H9 (cell line): ENCODE measurements at regions not wholly inside any gene's neighbourhood (a gene's known extent, or its start where the extent isn't known, plus 50 kb on each side); places are given as distances from the start of the nearest gene placed in this dataset.

Experiments
- DNase-seq: peaks from one replicate; pipeline ENCODE4 v3.0.0-alpha.2; 2017
- H2AFZ ChIP-seq: one replicate; pipeline ENCODE4 v1.6.1; 2013; ENCODE audit warnings: mild to moderate bottlenecking, low read length, control low read depth, moderate library complexity
- H2AK5ac ChIP-seq: 2 replicates; pipeline ENCODE4 v1.6.1; 2013; ENCODE audit warnings: low read length, control low read depth, mixed read lengths; ENCODE audit not compliant: insufficient read length
- H2BK120ac ChIP-seq: one replicate; pipeline ENCODE4 v1.6.1; 2013; ENCODE audit warnings: low read depth, mild to moderate bottlenecking, low read length, control low read depth, inconsistent platforms; ENCODE audit not compliant: poor library complexity, severe bottlenecking
- H2BK12ac ChIP-seq: 2 replicates; pipeline ENCODE4 v1.6.1; 2013; ENCODE audit warnings: low read length, control low read depth, mixed read lengths, low read depth; ENCODE audit not compliant: insufficient read length
- H2BK15ac ChIP-seq: 2 replicates; pipeline ENCODE4 v1.6.1; 2013; ENCODE audit warnings: low read depth, low read length, control low read depth
- H2BK20ac ChIP-seq: one replicate; pipeline ENCODE4 v1.6.1; 2013; ENCODE audit warnings: low read depth, mild to moderate bottlenecking, low read length, control low read depth, inconsistent platforms; ENCODE audit not compliant: poor library complexity, severe bottlenecking
- H2BK5ac ChIP-seq: 2 replicates; pipeline ENCODE4 v1.6.1; 2013; ENCODE audit warnings: low read length, control low read depth, mixed read lengths; ENCODE audit not compliant: insufficient read length
- H3K14ac ChIP-seq: 2 replicates; pipeline ENCODE4 v1.6.1; 2013; ENCODE audit warnings: low read length, control low read depth; ENCODE audit not compliant: insufficient read depth
- H3K18ac ChIP-seq: 2 replicates; pipeline ENCODE4 v1.6.1; 2013; ENCODE audit warnings: low read depth, mild to moderate bottlenecking, mixed read lengths, low read length, control low read depth; ENCODE audit not compliant: insufficient read length
- H3K23ac ChIP-seq: 2 replicates; pipeline ENCODE4 v1.6.1; 2013; ENCODE audit warnings: low read length, control low read depth, mixed read lengths, low read depth; ENCODE audit not compliant: insufficient read length
- H3K23me2 ChIP-seq: 2 replicates; pipeline ENCODE4 v1.6.1; 2013; ENCODE audit warnings: low read depth, mild to moderate bottlenecking, mixed read lengths, low read length, control low read depth; ENCODE audit not compliant: insufficient read length, poor library complexity, severe bottlenecking
- H3K27ac ChIP-seq: 2 replicates; pipeline ENCODE4 v1.5.1; 2013; ENCODE audit warnings: low read length, control low read depth, mixed read lengths, low read depth; ENCODE audit not compliant: insufficient read length
- H3K27me3 ChIP-seq: 2 replicates; pipeline ENCODE4 v1.6.1; 2013; ENCODE audit warnings: low read length, control low read depth, inconsistent platforms; ENCODE audit not compliant: insufficient read depth
- H3K4ac ChIP-seq: 2 replicates; pipeline ENCODE4 v1.6.1; 2013; ENCODE audit warnings: low read depth, mild to moderate bottlenecking, control low read depth, inconsistent platforms, low read length, moderate library complexity
- H3K4me1 ChIP-seq: 2 replicates; pipeline ENCODE4 v1.6.1; 2013; ENCODE audit warnings: low read length, control low read depth, inconsistent platforms; ENCODE audit not compliant: insufficient read depth
- H3K4me2 ChIP-seq: 2 replicates; pipeline ENCODE4 v1.6.1; 2013; ENCODE audit warnings: low read length, control low read depth, mixed read lengths; ENCODE audit not compliant: insufficient read length, insufficient read depth
- H3K56ac ChIP-seq: 2 replicates; pipeline ENCODE4 v1.6.1; 2013; ENCODE audit warnings: low read depth, mild to moderate bottlenecking, mixed read lengths, low read length, control low read depth; ENCODE audit not compliant: insufficient read length
- H3K79me1 ChIP-seq: 2 replicates; pipeline ENCODE4 v1.6.1; 2013; ENCODE audit warnings: low read depth, mild to moderate bottlenecking, moderate library complexity, low read length, control low read depth, inconsistent platforms; ENCODE audit not compliant: insufficient read depth, poor library complexity, severe bottlenecking
- H3K79me2 ChIP-seq: 2 replicates; pipeline ENCODE4 v1.6.1; 2013; ENCODE audit warnings: low read length, control low read depth, inconsistent platforms; ENCODE audit not compliant: insufficient read depth
- H3K9ac ChIP-seq: 2 replicates; pipeline ENCODE4 v1.6.1; 2013; ENCODE audit warnings: low read length, control low read depth, mixed read lengths; ENCODE audit not compliant: insufficient read length; ENCODE audit errors: extremely low read depth
- H3K9me3 ChIP-seq: one replicate; pipeline ENCODE4 v1.6.1; 2013; ENCODE audit warnings: low read depth, low read length, inconsistent platforms; ENCODE audit not compliant: control insufficient read depth
- H3T11ph ChIP-seq: one replicate; pipeline ENCODE4 v1.6.1; 2013; ENCODE audit warnings: mild to moderate bottlenecking, low read length, control low read depth, inconsistent platforms
- H4K20me1 ChIP-seq: one replicate; pipeline ENCODE4 v1.6.1; 2013; ENCODE audit not compliant: control insufficient read depth, insufficient read length, insufficient read depth
- H4K5ac ChIP-seq: 2 replicates; pipeline ENCODE4 v1.6.1; 2013; ENCODE audit warnings: low read depth, mild to moderate bottlenecking, mixed read lengths, low read length, control low read depth; ENCODE audit not compliant: insufficient read length
- H4K8ac ChIP-seq: replicated peaks from 2 replicates; pipeline ENCODE4 v1.6.1; 2013; ENCODE audit warnings: low read length, control low read depth, mixed read lengths, low read depth; ENCODE audit not compliant: insufficient read length
- H4K91ac ChIP-seq: 2 replicates; pipeline ENCODE4 v1.6.1; 2013; ENCODE audit warnings: low read depth, mild to moderate bottlenecking, moderate library complexity, mixed read lengths, low read length, control low read depth; ENCODE audit not compliant: insufficient read length
- H3K27ac Mint-ChIP-seq, 3 experiments: 2 replicates in 2 of 3; 3 replicates in 1 of 3; pipeline ENCODE4 v1.8.0; 2020 to 2021; ENCODE audit warnings: mixed read lengths in 3 of 3, mild to moderate bottlenecking in 1 of 3, moderate library complexity in 1 of 3
- H3K27me3 Mint-ChIP-seq: 2 replicates; pipeline ENCODE4 v1.8.0; 2021; ENCODE audit warnings: low read depth, mild to moderate bottlenecking, moderate library complexity, mixed read lengths
- H3K36me3 Mint-ChIP-seq, 3 experiments: 2 replicates in 2 of 3; 3 replicates in 1 of 3; pipeline ENCODE4 v1.8.0; 2020 to 2021; ENCODE audit warnings: low read depth in 3 of 3, mixed read lengths in 3 of 3; ENCODE audit not compliant: insufficient read depth in 1 of 3
- H3K4me1 Mint-ChIP-seq, 2 experiments: 2 replicates each; pipeline ENCODE4 v1.8.0; 2020; ENCODE audit warnings: mixed read lengths in 2 of 2
- H3K4me3 Mint-ChIP-seq, 2 experiments: 2 replicates in 1 of 2; 3 replicates in 1 of 2; pipeline ENCODE4 v1.8.0; 2020 to 2021; ENCODE audit warnings: mild to moderate bottlenecking in 2 of 2, mixed read lengths in 2 of 2, moderate library complexity in 1 of 2
- H3K9me3 Mint-ChIP-seq, 2 experiments: 2 replicates in 1 of 2; 3 replicates in 1 of 2; pipeline ENCODE4 v1.8.0; 2020; ENCODE audit warnings: mild to moderate bottlenecking in 2 of 2, mixed read lengths in 2 of 2, moderate library complexity in 1 of 2
- WGBS: extraction: QIAGEN DNeasy Blood & Tissue Kit; methylation state at CpG from one replicate; pipeline ENCODE4 v1.1.7; 2013; ENCODE audit warnings: missing lambda C conversion rate, low lambda C conversion rate, mixed read lengths; ENCODE audit not compliant: insufficient read length; ENCODE audit errors: extremely low coverage; 5-methylcytosine and 5-hydroxymethylcytosine counted together
- TF ChIP-seq, protein P1 (sequence below): fragments of 200-600 bp; sonication (generic); conservative IDR thresholded peaks from 3 replicates; pipeline ENCODE4 v1.8.0; 2021; ENCODE audit warnings: antibody characterized with exemption, mild to moderate bottlenecking

DNA sequence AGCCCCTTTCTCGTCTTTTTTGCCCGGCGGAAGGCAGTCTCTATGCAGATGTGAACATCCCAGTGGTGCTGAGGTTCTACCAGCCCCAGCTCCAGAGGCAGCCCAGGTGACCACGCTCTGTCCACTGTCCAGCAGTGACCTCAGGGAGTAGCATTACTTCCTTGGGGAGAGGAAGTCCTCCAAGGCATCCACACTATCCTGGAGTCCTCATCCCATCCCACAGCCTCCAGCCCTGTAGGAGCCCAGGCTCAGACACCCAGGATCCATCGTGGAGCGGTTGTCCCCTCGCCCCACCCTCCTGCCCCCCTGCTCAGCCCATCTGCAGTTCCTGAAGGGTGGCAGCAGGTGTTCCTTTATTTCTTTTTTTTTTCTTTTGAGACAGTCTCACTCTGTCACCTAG is 294.5 kb upstream of the IRX4 start:
- Histone ChIP-seq H3K4ac (no peak overlapping the region), H2AK5ac (no peak overlapping the region), H3K23ac (no peak overlapping the region), H2BK12ac (no peak overlapping the region), H2BK5ac (no peak overlapping the region), H2BK20ac (no peak overlapping the region), H3K79me2 (no peaks in the 10 kb centered on the region), H3K27me3 (no peaks in the 10 kb centered on the region), H3K79me1 (no peaks in the 10 kb centered on the region), H3K18ac (no peak overlapping the region), H2BK120ac (no peak overlapping the region), H4K8ac (no peak overlapping the region), H2AFZ (no peak overlapping the region), H3K14ac (no peak overlapping the region), H4K91ac (no peak overlapping the region), H3K27ac (no peak overlapping the region), H3K4me2 (no peak overlapping the region), H3T11ph (no peak overlapping the region), H3K4me1 (no peaks in the 10 kb centered on the region), H4K20me1 (no peaks in the 10 kb centered on the region), H3K9me3 (no peaks in the 10 kb centered on the region), H3K9ac (no peak overlapping the region), H3K23me2 (no peaks in the 10 kb centered on the region), H3K56ac (no peak overlapping the region), H2BK15ac (no peak overlapping the region), H4K5ac (no peak overlapping the region)
- Mint-ChIP-seq H3K27me3 (no peaks in the 10 kb centered on the region), H3K4me3 (no peak overlapping the region), H3K27ac (no peak overlapping the region), H3K4me1 (no peaks in the 10 kb centered on the region), H3K9me3 (no peaks in the 10 kb centered on the region), H3K36me3 (no peaks in the 10 kb centered on the region)
- DNase-seq = no peak
- TF ChIP-seq, protein P1, sequence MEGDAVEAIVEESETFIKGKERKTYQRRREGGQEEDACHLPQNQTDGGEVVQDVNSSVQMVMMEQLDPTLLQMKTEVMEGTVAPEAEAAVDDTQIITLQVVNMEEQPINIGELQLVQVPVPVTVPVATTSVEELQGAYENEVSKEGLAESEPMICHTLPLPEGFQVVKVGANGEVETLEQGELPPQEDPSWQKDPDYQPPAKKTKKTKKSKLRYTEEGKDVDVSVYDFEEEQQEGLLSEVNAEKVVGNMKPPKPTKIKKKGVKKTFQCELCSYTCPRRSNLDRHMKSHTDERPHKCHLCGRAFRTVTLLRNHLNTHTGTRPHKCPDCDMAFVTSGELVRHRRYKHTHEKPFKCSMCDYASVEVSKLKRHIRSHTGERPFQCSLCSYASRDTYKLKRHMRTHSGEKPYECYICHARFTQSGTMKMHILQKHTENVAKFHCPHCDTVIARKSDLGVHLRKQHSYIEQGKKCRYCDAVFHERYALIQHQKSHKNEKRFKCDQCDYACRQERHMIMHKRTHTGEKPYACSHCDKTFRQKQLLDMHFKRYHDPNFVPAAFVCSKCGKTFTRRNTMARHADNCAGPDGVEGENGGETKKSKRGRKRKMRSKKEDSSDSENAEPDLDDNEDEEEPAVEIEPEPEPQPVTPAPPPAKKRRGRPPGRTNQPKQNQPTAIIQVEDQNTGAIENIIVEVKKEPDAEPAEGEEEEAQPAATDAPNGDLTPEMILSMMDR = no peak
- WGBS = no CpG with 5 or more reads among the region's 7 CpGs
